Neural crest cell (in vitro differentiated cells): ENCODE measurements at regions not wholly inside any gene's neighbourhood (a gene's known extent, or its start where the extent isn't known, plus 50 kb on each side); places are given as distances from the start of the nearest gene placed in this dataset.

Experiments
- DNase-seq: peaks from one replicate; pipeline ENCODE4 v3.0.0; 2021; ENCODE audit warnings: low read depth, mixed read lengths, low spot score
- H3K27ac Mint-ChIP-seq: one replicate; pipeline ENCODE4 v1.8.0; 2021; ENCODE audit warnings: mild to moderate bottlenecking, mixed read lengths; ENCODE audit not compliant: unreplicated experiment
- H3K27me3 Mint-ChIP-seq: 2 replicates; pipeline ENCODE4 v1.8.0; 2021; ENCODE audit warnings: low read depth, mild to moderate bottlenecking, mixed read lengths
- H3K36me3 Mint-ChIP-seq: 2 replicates; pipeline ENCODE4 v1.8.0; 2021; ENCODE audit warnings: low read depth, mild to moderate bottlenecking, mixed read lengths
- H3K4me1 Mint-ChIP-seq: 2 replicates; pipeline ENCODE4 v1.8.0; 2021; ENCODE audit warnings: mixed read lengths
- H3K4me3 Mint-ChIP-seq: one replicate; pipeline ENCODE4 v1.8.0; 2021; ENCODE audit warnings: mild to moderate bottlenecking, mixed read lengths
- H3K9me3 Mint-ChIP-seq: 2 replicates; pipeline ENCODE4 v1.8.0; 2021; ENCODE audit warnings: mixed read lengths
- CTCF ChIP-seq: fragments of 200-600 bp; sonication (generic); conservative IDR thresholded peaks from 2 replicates; pipeline ENCODE4 v1.5.0; 2021; ENCODE audit warnings: antibody characterized with exemption, mild to moderate bottlenecking

- DNase-seq: no peak
- Mint-ChIP-seq H3K9me3 (no peaks in the 10 kb centered on the region), H3K4me3 (peak overlapping the region; percentile 42), H3K4me1 (peaks cover 62% of the 10 kb centered on the region), H3K27ac (no peak overlapping the region), H3K36me3 (no peaks in the 10 kb centered on the region), H3K27me3 (peaks cover 4% of the 10 kb centered on the region)
- TF ChIP-seq CTCF: no peak
Measured at GRCh38 chr15:70356062-70356860, 258.5 kb upstream of the TLE3 start.

GRCh38 chr15:70355275-70355795, 257.6 kb upstream of the TLE3 start:
- Mint-ChIP-seq H3K27ac (no peak overlapping the region), H3K4me1 (peaks cover 62% of the 10 kb centered on the region), H3K4me3 (no peak overlapping the region), H3K27me3 (peaks cover 4% of the 10 kb centered on the region), H3K9me3 (no peaks in the 10 kb centered on the region), H3K36me3 (no peaks in the 10 kb centered on the region)
- peak; percentile 29 for TF ChIP-seq CTCF
- DNase-seq: no peak

GRCh38 chr15:70354346-70354905, 256.7 kb upstream of the TLE3 start:
- TF ChIP-seq CTCF: no peak
- Mint-ChIP-seq H3K36me3 (no peaks in the 10 kb centered on the region), H3K27me3 (peaks cover 4% of the 10 kb centered on the region), H3K4me1 (peaks cover 64% of the 10 kb centered on the region), H3K4me3 (no peak overlapping the region), H3K9me3 (no peaks in the 10 kb centered on the region), H3K27ac (no peak overlapping the region)
- DNase-seq: no peak

GRCh38 chr15:70353606-70354345, 256.1 kb upstream of the TLE3 start:
- Mint-ChIP-seq H3K27ac (no peak overlapping the region), H3K27me3 (peaks cover 4% of the 10 kb centered on the region), H3K4me1 (peaks cover 64% of the 10 kb centered on the region), H3K36me3 (no peaks in the 10 kb centered on the region), H3K4me3 (no peak overlapping the region), H3K9me3 (no peaks in the 10 kb centered on the region)
- TF ChIP-seq CTCF: no peak
- DNase-seq: no peak

- peaks cover 50% of the 10 kb centered on the region for H3K4me1 Mint-ChIP-seq
- peaks cover 4% of the 10 kb centered on the region for H3K27me3 Mint-ChIP-seq
- no peak overlapping the region for H3K4me3 Mint-ChIP-seq
- TF ChIP-seq CTCF: no peak
- H3K27ac Mint-ChIP-seq: no peak overlapping the region
- DNase-seq: no peak
- H3K9me3 Mint-ChIP-seq: no peaks in the 10 kb centered on the region
- H3K36me3 Mint-ChIP-seq: no peaks in the 10 kb centered on the region
Measured at GRCh38 chr15:70351941-70352774, 254.4 kb upstream of the TLE3 start.
